ENCODE measurements at regions not wholly inside any gene's neighbourhood (a gene's known extent, or its start where the extent isn't known, plus 50 kb on each side); places are given as distances from the start of the nearest gene placed in this dataset.

DNA sequence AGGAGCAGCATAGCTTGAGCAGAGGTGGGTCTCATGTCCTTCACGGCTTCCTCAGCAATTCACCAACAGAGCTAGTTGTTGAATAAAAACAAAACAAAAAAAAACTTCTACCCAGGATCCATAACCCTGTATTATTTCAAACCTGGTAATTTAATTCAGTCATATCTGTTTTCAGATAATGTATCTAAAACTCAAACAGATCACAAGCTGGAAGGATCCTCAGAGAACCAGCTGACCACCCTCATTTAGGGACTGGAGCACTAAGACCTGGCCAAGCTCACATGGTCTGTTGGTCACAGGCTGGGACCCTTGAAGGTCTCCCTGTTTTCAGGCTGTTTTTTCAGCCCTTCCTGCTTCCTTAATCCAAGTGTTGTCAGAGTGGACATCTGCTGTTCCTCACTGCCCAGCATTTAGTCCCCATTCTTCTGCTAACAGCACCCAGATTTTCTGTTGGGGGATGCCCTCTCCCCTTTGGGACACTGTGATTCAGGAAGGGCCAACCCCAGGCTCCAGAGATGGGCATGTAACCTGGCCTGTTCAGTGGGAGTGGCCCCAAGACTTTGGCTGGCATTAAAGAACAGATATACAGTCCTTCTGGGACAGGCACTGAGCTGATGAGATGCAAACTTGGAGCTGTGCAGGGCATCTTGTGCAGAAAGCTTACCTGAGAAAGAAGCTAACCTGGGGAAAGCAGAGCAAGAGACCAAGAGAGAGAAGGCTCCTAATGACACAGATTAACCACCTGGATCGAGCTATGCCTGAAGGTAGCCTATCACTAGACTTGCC lies 78.8 kb upstream of the SPATA12 start:
- Histone ChIP-seq H3K9ac (ENCODE audit: low read depth, low read length) (no peak overlapping the region), H3K27me3 (ENCODE audit: insufficient read depth, low read length, poor library complexity) (no peaks in the 10 kb centered on the region), H3K4me3 (ENCODE audit: low read depth in 1 of 2, low read length in 2 of 2) (no peak overlapping the region), H3K27ac (ENCODE audit: low read length) (no peak overlapping the region), H3K4me2 (ENCODE audit: insufficient read depth, low read length) (no peak overlapping the region), H3K36me3 (ENCODE audit: insufficient read depth, low read length) (no peaks in the 10 kb centered on the region), H3K79me2 (ENCODE audit: insufficient read depth, low read length) (no peaks in the 10 kb centered on the region), H3K4me1 (ENCODE audit: insufficient read depth, low read length) (peaks cover 17% of the 10 kb centered on the region), H3K9me3 (ENCODE audit: insufficient read depth, low read length, severe bottlenecking) (no peaks in the 10 kb centered on the region), H4K20me1 (ENCODE audit: insufficient read depth, low read length) (no peaks in the 10 kb centered on the region), H2AFZ (ENCODE audit: low read depth, low read length) (no peak overlapping the region)
- no peak for DNase-seq
- no peak for TF ChIP-seq EZH2 (IDR thresholded peaks at IDR 0.05; ENCODE audit: borderline replicate concordance, low read depth, low read length, severe bottlenecking)
- TF ChIP-seq, protein P1, sequence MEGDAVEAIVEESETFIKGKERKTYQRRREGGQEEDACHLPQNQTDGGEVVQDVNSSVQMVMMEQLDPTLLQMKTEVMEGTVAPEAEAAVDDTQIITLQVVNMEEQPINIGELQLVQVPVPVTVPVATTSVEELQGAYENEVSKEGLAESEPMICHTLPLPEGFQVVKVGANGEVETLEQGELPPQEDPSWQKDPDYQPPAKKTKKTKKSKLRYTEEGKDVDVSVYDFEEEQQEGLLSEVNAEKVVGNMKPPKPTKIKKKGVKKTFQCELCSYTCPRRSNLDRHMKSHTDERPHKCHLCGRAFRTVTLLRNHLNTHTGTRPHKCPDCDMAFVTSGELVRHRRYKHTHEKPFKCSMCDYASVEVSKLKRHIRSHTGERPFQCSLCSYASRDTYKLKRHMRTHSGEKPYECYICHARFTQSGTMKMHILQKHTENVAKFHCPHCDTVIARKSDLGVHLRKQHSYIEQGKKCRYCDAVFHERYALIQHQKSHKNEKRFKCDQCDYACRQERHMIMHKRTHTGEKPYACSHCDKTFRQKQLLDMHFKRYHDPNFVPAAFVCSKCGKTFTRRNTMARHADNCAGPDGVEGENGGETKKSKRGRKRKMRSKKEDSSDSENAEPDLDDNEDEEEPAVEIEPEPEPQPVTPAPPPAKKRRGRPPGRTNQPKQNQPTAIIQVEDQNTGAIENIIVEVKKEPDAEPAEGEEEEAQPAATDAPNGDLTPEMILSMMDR (IDR thresholded peaks at IDR 0.05; ENCODE audit: borderline replicate concordance, extremely low read depth, low read length, poor library complexity, severe bottlenecking): no peak
- no peak for ATAC-seq (ENCODE audit: insufficient read depth, low read depth)

- H3K4me2 ChIP-seq (ENCODE audit: insufficient read depth, low read length): no peak overlapping the region
These were observed 79.6 kb upstream of the SPATA12 start for GRCh38 chr3:56980798-56981390.

DNA sequence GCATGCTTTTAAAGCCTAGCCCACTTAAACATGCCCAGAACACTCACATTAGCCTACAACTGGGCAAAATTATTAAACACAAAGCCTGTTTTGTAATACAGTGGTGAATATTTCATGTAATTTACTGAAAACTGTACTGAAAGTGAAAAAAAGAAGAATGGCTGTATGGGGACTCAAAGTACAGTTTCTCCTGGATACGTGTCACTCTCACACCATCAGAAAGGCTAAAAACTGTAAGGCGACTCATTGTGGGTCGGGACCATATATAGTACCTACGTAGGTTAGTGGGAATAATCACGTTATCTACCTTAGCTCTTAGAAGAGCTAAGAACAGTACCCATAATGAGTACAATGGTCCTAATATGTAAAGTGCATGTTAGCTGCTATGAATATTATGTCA lies 80.2 kb upstream of the SPATA12 start:
- no peak for DNase-seq
- TF ChIP-seq, protein P1 (IDR thresholded peaks at IDR 0.05; ENCODE audit: borderline replicate concordance, extremely low read depth, low read length, poor library complexity, severe bottlenecking): no peak
- TF ChIP-seq EZH2 (IDR thresholded peaks at IDR 0.05; ENCODE audit: borderline replicate concordance, low read depth, low read length, severe bottlenecking): no peak
- Histone ChIP-seq H3K9me3 (ENCODE audit: insufficient read depth, low read length, severe bottlenecking) (no peaks in the 10 kb centered on the region), H3K27me3 (ENCODE audit: insufficient read depth, low read length, poor library complexity) (no peaks in the 10 kb centered on the region), H2AFZ (ENCODE audit: low read depth, low read length) (no peak overlapping the region), H3K36me3 (ENCODE audit: insufficient read depth, low read length) (no peaks in the 10 kb centered on the region), H3K9ac (ENCODE audit: low read depth, low read length) (no peak overlapping the region), H4K20me1 (ENCODE audit: insufficient read depth, low read length) (no peaks in the 10 kb centered on the region), H3K79me2 (ENCODE audit: insufficient read depth, low read length) (no peaks in the 10 kb centered on the region), H3K4me3 (ENCODE audit: low read depth in 1 of 2, low read length in 2 of 2) (no peak overlapping the region), H3K4me2 (ENCODE audit: insufficient read depth, low read length) (no peak overlapping the region), H3K27ac (ENCODE audit: low read length) (no peak overlapping the region), H3K4me1 (ENCODE audit: insufficient read depth, low read length) (peaks cover 5% of the 10 kb centered on the region)
- ATAC-seq (ENCODE audit: insufficient read depth, low read depth): no peak

More at GRCh38 chr3:56980798-56981390, 79.6 kb upstream of the SPATA12 start:
- Histone ChIP-seq H3K9ac (ENCODE audit: low read depth, low read length) (no peak overlapping the region), H4K20me1 (ENCODE audit: insufficient read depth, low read length) (no peaks in the 10 kb centered on the region), H3K79me2 (ENCODE audit: insufficient read depth, low read length) (no peaks in the 10 kb centered on the region), H3K4me1 (ENCODE audit: insufficient read depth, low read length) (peaks cover 11% of the 10 kb centered on the region), H2AFZ (ENCODE audit: low read depth, low read length) (no peak overlapping the region), H3K27me3 (ENCODE audit: insufficient read depth, low read length, poor library complexity) (no peaks in the 10 kb centered on the region), H3K4me3 (ENCODE audit: low read depth in 1 of 2, low read length in 2 of 2) (no peak overlapping the region), H3K27ac (ENCODE audit: low read length) (no peak overlapping the region), H3K9me3 (ENCODE audit: insufficient read depth, low read length, severe bottlenecking) (no peaks in the 10 kb centered on the region), H3K36me3 (ENCODE audit: insufficient read depth, low read length) (no peaks in the 10 kb centered on the region)
- ATAC-seq (ENCODE audit: insufficient read depth, low read depth) (peak; percentile 73), DNase-seq (peak; percentile 26)
- TF ChIP-seq EZH2 (IDR thresholded peaks at IDR 0.05; ENCODE audit: borderline replicate concordance, low read depth, low read length, severe bottlenecking): no peak
- TF ChIP-seq, protein P1 (IDR thresholded peaks at IDR 0.05; ENCODE audit: borderline replicate concordance, extremely low read depth, low read length, poor library complexity, severe bottlenecking): no peak
